Dendritic cell treated with granulocyte-macrophage colony-stimulating factor and Interleukin-4, amounts not matched to agents 40 ng/mL and 50 ng/mL, for 4 days (primary cell): ENCODE measurements at regions not wholly inside any gene's neighbourhood (a gene's known extent, or its start where the extent isn't known, plus 50 kb on each side); places are given as distances from the start of the nearest gene placed in this dataset.

Experiments used
- H3K27ac Mint-ChIP-seq: one replicate; pipeline ENCODE4 v1.8.0; 2022; ENCODE audit warnings: mild to moderate bottlenecking, mixed read lengths
- H3K27me3 Mint-ChIP-seq: one replicate; pipeline ENCODE4 v1.8.0; 2022; ENCODE audit warnings: mild to moderate bottlenecking, mixed read lengths
- H3K36me3 Mint-ChIP-seq: one replicate; pipeline ENCODE4 v1.8.0; 2022; ENCODE audit warnings: low read depth, mixed read lengths
- H3K4me1 Mint-ChIP-seq: one replicate; pipeline ENCODE4 v1.8.0; 2022; ENCODE audit warnings: low read depth, mixed read lengths
- H3K4me3 Mint-ChIP-seq: one replicate; pipeline ENCODE4 v1.8.0; 2022; ENCODE audit warnings: mild to moderate bottlenecking, moderate library complexity, mixed read lengths
- H3K9me3 Mint-ChIP-seq: one replicate; pipeline ENCODE4 v1.8.0; 2022; ENCODE audit warnings: mixed read lengths
- intact Hi-C: fragments of 100-400 bp; cut with micrococcal nuclease; formaldehyde crosslinking; loops from one replicate; pipeline ENCODE4 v1.15.0; 2022

DNA sequence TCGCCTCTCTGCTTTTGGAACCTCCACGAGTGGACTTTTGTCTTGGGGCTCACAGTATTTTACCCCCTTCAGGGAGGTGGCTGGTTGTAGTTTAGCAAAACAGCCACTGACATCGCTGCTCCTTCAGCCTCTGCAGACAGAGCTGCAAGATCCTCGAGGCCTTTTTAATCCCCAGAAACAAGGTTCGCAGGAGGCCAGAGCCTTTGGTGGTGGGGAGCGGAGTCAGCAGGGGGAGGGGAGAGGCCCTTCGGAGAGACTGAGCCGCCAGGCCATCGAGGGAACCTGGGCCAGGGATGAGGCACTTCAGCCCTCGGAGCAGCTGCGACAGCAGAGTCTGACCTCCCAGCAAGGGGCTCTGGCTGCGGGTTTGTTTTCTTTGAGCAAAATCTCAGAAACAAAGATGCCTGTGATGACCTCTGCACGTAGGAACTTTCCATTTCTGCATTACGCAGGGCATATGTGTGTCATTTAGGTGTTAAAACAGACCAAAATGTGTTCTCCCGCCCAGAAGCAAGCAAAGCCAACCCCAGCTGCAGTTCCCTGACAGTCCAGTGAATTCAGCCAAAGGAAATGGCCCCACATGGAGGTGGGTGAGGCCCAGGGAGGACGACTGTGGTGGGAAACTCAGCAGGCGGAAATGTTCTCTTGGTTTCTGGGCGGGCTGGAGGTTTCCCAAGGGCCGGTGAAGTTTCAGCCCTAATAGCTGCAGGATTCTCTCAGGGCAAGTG, 171.2 kb upstream of the SULF2 start:
- no peaks in the 10 kb centered on the region for H3K9me3 Mint-ChIP-seq
- H3K4me3 Mint-ChIP-seq: no peak overlapping the region
- no peaks in the 10 kb centered on the region for H3K36me3 Mint-ChIP-seq
- no peaks in the 10 kb centered on the region for H3K4me1 Mint-ChIP-seq
- intact Hi-C loops: no loop called here
- peaks cover 24% of the 10 kb centered on the region for H3K27me3 Mint-ChIP-seq
- no peak overlapping the region for H3K27ac Mint-ChIP-seq

- H3K4me1 Mint-ChIP-seq: no peaks in the 10 kb centered on the region
- no peaks in the 10 kb centered on the region for H3K9me3 Mint-ChIP-seq
- H3K27ac Mint-ChIP-seq: no peak overlapping the region
- no peak overlapping the region for H3K4me3 Mint-ChIP-seq
- no peaks in the 10 kb centered on the region for H3K36me3 Mint-ChIP-seq
- peaks cover 15% of the 10 kb centered on the region for H3K27me3 Mint-ChIP-seq
- intact Hi-C loops: no loop called here
Measured at GRCh38 chr20:47953471-47953870, 168.2 kb upstream of the SULF2 start.

DNA sequence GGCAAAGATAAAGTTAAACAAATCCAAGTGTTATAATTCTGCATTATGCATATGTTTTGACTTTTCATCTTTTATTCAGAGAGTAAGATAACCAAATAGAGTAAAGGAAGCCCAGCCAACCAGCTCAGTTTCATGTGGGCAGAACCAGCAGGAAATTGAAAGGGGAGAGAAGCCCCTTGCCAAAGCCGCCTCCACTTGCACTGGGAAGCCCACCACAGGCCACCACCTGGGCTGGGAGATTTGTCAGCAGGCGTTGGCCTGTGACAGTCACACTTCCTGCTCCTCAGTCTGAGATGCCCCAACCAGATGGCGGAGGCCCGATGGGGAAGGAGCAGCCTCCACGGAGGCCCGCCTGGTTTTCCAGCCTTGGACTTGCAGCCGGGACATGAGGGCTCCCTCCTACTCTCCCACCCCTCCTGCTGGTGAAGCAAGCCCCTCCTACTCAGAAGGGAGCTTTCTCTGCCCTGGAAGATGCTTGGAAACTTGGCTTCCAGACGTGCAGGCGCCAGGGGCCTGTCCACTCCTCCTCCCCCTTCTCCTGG, 166.8 kb upstream of the SULF2 start:
- H3K4me3 Mint-ChIP-seq: no peak overlapping the region
- no peaks in the 10 kb centered on the region for H3K4me1 Mint-ChIP-seq
- no peaks in the 10 kb centered on the region for H3K9me3 Mint-ChIP-seq
- peaks cover 19% of the 10 kb centered on the region for H3K27me3 Mint-ChIP-seq
- H3K27ac Mint-ChIP-seq: no peak overlapping the region
- no peaks in the 10 kb centered on the region for H3K36me3 Mint-ChIP-seq
- intact Hi-C loops: no loop called here

DNA sequence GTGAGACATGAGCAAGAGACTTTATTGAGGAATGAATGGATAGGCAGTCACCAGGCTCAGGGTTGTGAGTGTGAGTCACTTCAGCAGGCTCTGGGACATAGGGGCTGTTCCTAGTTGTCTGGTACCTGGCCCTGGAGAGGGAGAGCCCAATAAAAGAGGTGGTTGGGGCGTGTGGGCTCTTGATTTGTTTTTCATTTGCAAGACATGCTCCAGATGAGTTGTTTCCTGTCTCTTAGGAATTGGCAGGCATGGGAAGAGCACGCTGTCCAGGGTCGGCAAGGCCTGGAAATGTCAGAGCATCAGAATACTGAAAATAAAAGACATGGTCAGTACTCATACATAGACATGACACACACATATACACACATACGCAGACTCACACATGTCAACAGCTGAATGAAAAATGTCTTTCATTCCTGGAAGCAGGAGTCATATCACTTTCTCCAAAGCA, 166.3 kb upstream of the SULF2 start:
- Mint-ChIP-seq H3K27me3 (peaks cover 20% of the 10 kb centered on the region), H3K4me3 (no peak overlapping the region), H3K4me1 (no peaks in the 10 kb centered on the region), H3K27ac (no peak overlapping the region), H3K9me3 (no peaks in the 10 kb centered on the region), H3K36me3 (no peaks in the 10 kb centered on the region)
- intact Hi-C loops: no loop called here

DNA sequence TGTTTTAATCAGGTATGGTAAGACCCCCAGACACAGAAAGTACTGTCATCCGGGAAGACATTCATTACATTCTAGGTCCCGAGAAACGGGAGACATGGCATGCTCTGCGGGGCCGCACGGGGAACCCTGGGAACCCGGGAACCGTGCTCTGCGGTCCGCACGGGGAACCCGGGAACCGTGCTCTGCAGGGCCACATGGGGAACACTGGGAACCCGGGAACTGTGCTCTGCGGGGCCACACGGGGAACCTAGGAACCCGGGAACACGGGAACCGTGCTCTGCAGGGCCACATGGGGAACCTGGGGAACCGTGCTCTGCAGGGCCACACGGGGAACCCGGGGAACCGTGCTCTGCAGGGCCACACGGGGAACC, 165.6 kb upstream of the SULF2 start:
- intact Hi-C loops: no loop called here
- no peak overlapping the region for H3K4me3 Mint-ChIP-seq
- H3K27me3 Mint-ChIP-seq: peaks cover 22% of the 10 kb centered on the region
- H3K9me3 Mint-ChIP-seq: no peaks in the 10 kb centered on the region
- H3K27ac Mint-ChIP-seq: no peak overlapping the region
- no peaks in the 10 kb centered on the region for H3K36me3 Mint-ChIP-seq
- H3K4me1 Mint-ChIP-seq: no peaks in the 10 kb centered on the region

DNA sequence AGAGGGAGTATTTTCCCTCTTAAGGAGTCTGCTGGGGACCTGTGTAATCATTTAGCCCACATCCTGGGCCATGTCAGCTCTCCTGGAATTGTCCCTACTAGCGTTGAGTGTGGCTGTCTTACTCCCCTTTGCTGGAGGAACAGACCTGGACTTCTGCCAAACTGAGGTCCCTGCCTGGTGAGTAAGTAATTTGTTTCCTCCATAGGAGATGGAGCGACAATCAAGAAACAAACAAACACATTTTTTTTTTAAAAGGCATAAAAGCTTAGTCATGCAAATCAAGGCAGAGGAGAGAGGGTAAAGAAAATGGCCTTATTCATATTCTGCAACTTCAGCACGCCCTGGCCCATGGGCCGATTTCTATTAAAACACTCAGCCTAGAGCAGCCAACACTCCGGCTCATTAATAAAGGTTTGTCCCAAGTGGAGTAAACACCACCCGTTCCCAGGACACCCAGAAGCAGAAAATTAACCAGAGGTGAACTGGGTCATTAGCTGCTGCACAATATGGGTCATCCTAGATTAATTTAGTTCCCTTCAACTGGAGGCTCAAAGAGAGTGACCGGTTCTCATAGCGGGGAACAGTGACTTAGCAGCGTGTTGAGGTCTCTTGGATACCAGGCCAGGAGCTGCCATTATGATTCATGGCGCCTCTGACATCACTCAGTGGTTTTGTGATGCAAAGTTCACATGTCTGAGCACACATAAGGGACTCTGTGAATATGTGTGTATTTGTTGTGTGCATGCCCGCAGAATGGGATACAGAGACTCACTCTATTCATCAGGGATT, 165.0 kb upstream of the SULF2 start:
- Mint-ChIP-seq H3K27me3 (peaks cover 21% of the 10 kb centered on the region), H3K36me3 (no peaks in the 10 kb centered on the region), H3K27ac (no peak overlapping the region), H3K4me3 (no peak overlapping the region), H3K4me1 (no peaks in the 10 kb centered on the region), H3K9me3 (no peaks in the 10 kb centered on the region)
- intact Hi-C loops: no loop called here

GRCh38 chr20:47949230-47949629, 163.9 kb upstream of the SULF2 start:
- Mint-ChIP-seq H3K27me3 (peaks cover 18% of the 10 kb centered on the region), H3K27ac (no peak overlapping the region), H3K36me3 (no peaks in the 10 kb centered on the region), H3K4me1 (no peaks in the 10 kb centered on the region), H3K4me3 (no peak overlapping the region), H3K9me3 (no peaks in the 10 kb centered on the region)
- intact Hi-C loops: no loop called here

DNA sequence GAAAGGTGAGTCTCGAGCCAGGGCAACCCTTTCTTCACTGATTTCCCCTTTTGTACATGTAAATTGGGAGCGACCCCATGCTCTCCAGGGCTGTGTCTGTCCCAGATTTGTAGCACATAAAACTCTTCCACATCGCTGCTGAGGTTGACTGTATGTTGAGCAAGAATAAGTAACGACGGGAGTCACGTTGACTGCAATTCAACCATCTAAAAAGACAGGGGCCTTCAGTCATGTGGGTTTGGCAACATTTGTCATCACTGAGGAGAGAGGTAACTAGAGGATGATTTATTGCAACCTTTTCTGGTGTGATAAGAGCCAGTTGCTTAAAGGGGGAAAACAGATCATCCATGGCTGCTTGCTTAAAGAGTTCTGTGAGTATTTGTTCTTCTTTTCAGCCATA, 159.4 kb upstream of the SULF2 start:
- H3K36me3 Mint-ChIP-seq: no peaks in the 10 kb centered on the region

GRCh38 chr20:47941869-47942268, 156.6 kb upstream of the SULF2 start:
- H3K9me3 Mint-ChIP-seq: no peaks in the 10 kb centered on the region
- H3K4me1 Mint-ChIP-seq: no peaks in the 10 kb centered on the region
- no peak overlapping the region for H3K27ac Mint-ChIP-seq
- no peak overlapping the region for H3K4me3 Mint-ChIP-seq
- intact Hi-C loops: no loop called here
- H3K36me3 Mint-ChIP-seq: no peaks in the 10 kb centered on the region
- peaks cover 18% of the 10 kb centered on the region for H3K27me3 Mint-ChIP-seq

More for the DNA sequence above, 159.4 kb upstream of the SULF2 start:
- intact Hi-C loops: no loop called here
- Mint-ChIP-seq H3K9me3 (no peaks in the 10 kb centered on the region), H3K4me1 (no peaks in the 10 kb centered on the region), H3K4me3 (no peak overlapping the region), H3K27me3 (peaks cover 13% of the 10 kb centered on the region), H3K27ac (no peak overlapping the region)

DNA sequence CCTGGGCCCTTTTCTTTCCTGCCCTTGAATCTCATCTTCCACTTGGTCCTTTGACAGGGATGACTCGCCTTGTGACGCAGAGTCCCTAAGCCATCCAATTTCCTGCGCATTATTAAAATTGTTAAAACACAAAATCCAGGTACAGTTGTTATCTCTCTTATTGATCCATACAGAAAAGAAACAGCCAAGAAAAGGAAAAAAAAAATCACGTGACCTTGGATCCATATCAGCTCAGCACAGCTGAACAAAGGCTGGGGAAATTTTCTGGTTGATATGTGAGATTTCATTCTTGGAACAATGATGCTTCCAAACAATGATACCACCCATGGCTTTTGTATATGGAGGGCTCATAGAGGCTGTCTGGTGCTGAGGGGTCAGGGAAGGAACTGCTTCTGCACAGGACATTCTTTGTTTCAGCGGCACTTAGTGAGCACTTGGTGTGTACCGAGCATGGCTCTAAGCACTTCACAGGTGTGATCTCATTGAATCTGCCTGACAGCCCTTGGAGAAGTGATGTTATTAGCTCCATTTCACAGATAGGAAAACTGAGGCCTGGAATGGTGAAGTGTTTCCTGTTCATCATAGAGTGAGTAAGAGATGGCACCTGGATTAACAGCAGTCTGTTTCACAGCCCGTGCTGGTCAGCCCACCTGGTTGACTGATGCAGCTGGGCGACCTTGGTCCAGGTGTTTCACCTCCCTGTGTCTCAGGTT, 155.0 kb upstream of the SULF2 start:
- intact Hi-C loops: no loop called here
- no peak overlapping the region for H3K27ac Mint-ChIP-seq
- no peaks in the 10 kb centered on the region for H3K36me3 Mint-ChIP-seq
- H3K9me3 Mint-ChIP-seq: no peaks in the 10 kb centered on the region
- peaks cover 22% of the 10 kb centered on the region for H3K27me3 Mint-ChIP-seq
- H3K4me3 Mint-ChIP-seq: no peak overlapping the region
- no peaks in the 10 kb centered on the region for H3K4me1 Mint-ChIP-seq

DNA sequence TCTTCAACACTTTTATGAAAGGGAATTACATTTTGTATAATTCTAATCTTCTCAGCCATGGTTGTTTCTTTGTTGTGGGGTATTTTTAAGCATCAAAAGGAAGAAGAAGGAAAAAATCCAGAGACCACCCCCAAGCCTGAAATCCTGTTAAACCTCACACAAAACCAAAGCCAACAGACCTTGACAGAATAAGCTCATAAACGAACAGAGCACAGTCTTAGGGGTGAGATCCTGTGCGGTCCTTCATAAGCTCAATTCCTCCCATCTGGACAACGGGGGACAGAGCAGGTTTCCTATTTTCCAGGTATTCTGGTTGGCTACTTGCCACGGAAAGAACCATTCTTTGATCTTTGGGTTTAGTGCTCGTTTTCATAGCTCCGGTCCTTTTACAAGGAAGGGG, 151.3 kb upstream of the SULF2 start:
- H3K27ac Mint-ChIP-seq: no peak overlapping the region
- H3K4me1 Mint-ChIP-seq: no peaks in the 10 kb centered on the region
- H3K36me3 Mint-ChIP-seq: no peaks in the 10 kb centered on the region
- no peaks in the 10 kb centered on the region for H3K9me3 Mint-ChIP-seq
- intact Hi-C loops: no loop called here
- peaks cover 32% of the 10 kb centered on the region for H3K27me3 Mint-ChIP-seq
- H3K4me3 Mint-ChIP-seq: no peak overlapping the region

DNA sequence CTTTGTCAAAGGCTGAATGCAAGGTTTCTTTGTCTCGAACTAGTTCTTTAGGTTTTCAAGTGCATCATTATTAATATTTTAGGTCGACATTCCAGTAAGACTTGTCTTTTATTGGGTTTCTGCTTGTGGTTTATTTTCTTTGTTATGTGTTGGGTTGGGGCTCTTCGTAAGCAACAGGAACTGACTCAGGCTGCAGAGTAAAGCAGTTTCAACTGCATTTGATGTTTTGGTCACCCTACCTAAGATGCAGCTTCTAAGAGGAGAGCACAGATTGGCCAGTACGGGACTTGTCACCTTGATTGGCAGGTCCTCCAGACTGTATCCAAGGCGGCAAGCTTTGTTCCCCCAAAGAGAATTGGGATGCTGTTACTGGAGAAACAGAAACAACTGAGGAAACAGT, 149.5 kb upstream of the SULF2 start:
- intact Hi-C loops: no loop called here
- H3K9me3 Mint-ChIP-seq: no peaks in the 10 kb centered on the region

GRCh38 chr20:47931443-47931842, 146.2 kb upstream of the SULF2 start:
- Mint-ChIP-seq H3K36me3 (no peaks in the 10 kb centered on the region), H3K4me1 (no peaks in the 10 kb centered on the region), H3K27ac (no peak overlapping the region), H3K27me3 (peaks cover 30% of the 10 kb centered on the region), H3K4me3 (no peak overlapping the region), H3K9me3 (no peaks in the 10 kb centered on the region)
- intact Hi-C loops: no loop called here

More for the DNA sequence above, 149.5 kb upstream of the SULF2 start:
- no peak overlapping the region for H3K4me3 Mint-ChIP-seq
- H3K36me3 Mint-ChIP-seq: no peaks in the 10 kb centered on the region
- H3K4me1 Mint-ChIP-seq: no peaks in the 10 kb centered on the region
- H3K27ac Mint-ChIP-seq: no peak overlapping the region
- H3K27me3 Mint-ChIP-seq: peaks cover 35% of the 10 kb centered on the region

GRCh38 chr20:47931002-47931401, 145.7 kb upstream of the SULF2 start:
- Mint-ChIP-seq H3K9me3 (no peaks in the 10 kb centered on the region), H3K36me3 (no peaks in the 10 kb centered on the region), H3K27ac (no peak overlapping the region), H3K4me1 (no peaks in the 10 kb centered on the region), H3K27me3 (peaks cover 28% of the 10 kb centered on the region), H3K4me3 (no peak overlapping the region)
- intact Hi-C loops: no loop called here
